Keratinocyte (primary cell): ENCODE measurements at regions not wholly inside any gene's neighbourhood (a gene's known extent, or its start where the extent isn't known, plus 50 kb on each side); places are given as distances from the start of the nearest gene placed in this dataset.
A peak's percentile ranks its signal among the peaks of the same experiment; 100 is the strongest.

Experiments used
- DNase-seq: peaks from one replicate; pipeline ENCODE4 v3.0.0-alpha.2; 2011; ENCODE audit warnings: low read depth, missing footprints, low spot score
- FAIRE-seq: peaks from 2 replicates; lab custom pipeline; 2011; peaks lifted over from hg19 to GRCh38; lab: Jason Lieb, UNC
- H2AFZ ChIP-seq: 2 replicates; pipeline ENCODE4 v1.6.0; 2012; ENCODE audit warnings: low read length, control low read depth, inconsistent platforms; ENCODE audit not compliant: control insufficient read depth
- H3K27ac ChIP-seq: 2 replicates; pipeline ENCODE4 v1.5.1; 2011; ENCODE audit warnings: low read length; ENCODE audit not compliant: control insufficient read depth, insufficient read depth
- H3K27me3 ChIP-seq: 3 replicates; pipeline ENCODE4 v1.6.0; 2011; ENCODE audit warnings: low read length; ENCODE audit not compliant: control insufficient read depth, insufficient read depth; ENCODE audit errors: extremely low read depth
- H3K36me3 ChIP-seq, 2 experiments: 2 replicates in 1 of 2; 3 replicates in 1 of 2; pipeline ENCODE4 v1.5.1; 2011; ENCODE audit warnings: low read length in 2 of 2, mild to moderate bottlenecking in 1 of 2; ENCODE audit not compliant: control insufficient read depth in 2 of 2, insufficient read depth in 2 of 2; ENCODE audit errors: extremely low read depth in 1 of 2
- H3K4me1 ChIP-seq: 3 replicates; pipeline ENCODE4 v1.5.1; 2011; ENCODE audit warnings: low read length; ENCODE audit not compliant: control insufficient read depth, insufficient read depth; ENCODE audit errors: extremely low read depth
- H3K4me2 ChIP-seq: 3 replicates; pipeline ENCODE4 v1.6.0; 2011; ENCODE audit warnings: low read depth, low read length; ENCODE audit not compliant: control insufficient read depth, insufficient read depth; ENCODE audit errors: extremely low read depth
- H3K4me3 ChIP-seq, 3 experiments: fragments of 200-600 bp in 1 of 3; sonication (generic) in 1 of 3; 2 replicates in 2 of 3; 3 replicates in 1 of 3; pipeline ENCODE4 v1.5.1; 2011 to 2016; ENCODE audit warnings: low read length in 3 of 3, mild to moderate bottlenecking in 3 of 3, control low read depth in 2 of 3, inconsistent platforms in 1 of 3, low read depth in 1 of 3, mixed read lengths in 1 of 3, mixed run types in 1 of 3, moderate library complexity in 1 of 3; ENCODE audit not compliant: control insufficient read depth in 2 of 3, insufficient read depth in 2 of 3; ENCODE audit errors: extremely low read depth in 1 of 3
- H3K79me2 ChIP-seq: 2 replicates; pipeline ENCODE4 v1.6.0; 2012; ENCODE audit warnings: low read length; ENCODE audit not compliant: control insufficient read depth, insufficient read depth
- H3K9ac ChIP-seq: 3 replicates; pipeline ENCODE4 v1.6.0; 2011; ENCODE audit warnings: low read length; ENCODE audit not compliant: control insufficient read depth, insufficient read depth; ENCODE audit errors: extremely low read depth
- H3K9me1 ChIP-seq: 3 replicates; pipeline ENCODE4 v1.6.0; 2011; ENCODE audit warnings: low read length; ENCODE audit not compliant: control insufficient read depth, insufficient read depth; ENCODE audit errors: extremely low read depth
- H3K9me3 ChIP-seq: 2 replicates; pipeline ENCODE4 v1.5.1; 2012; ENCODE audit warnings: low read depth, low read length; ENCODE audit not compliant: control insufficient read depth
- H4K20me1 ChIP-seq: 3 replicates; pipeline ENCODE4 v1.6.0; 2011; ENCODE audit warnings: low read length; ENCODE audit not compliant: control insufficient read depth, insufficient read depth; ENCODE audit errors: extremely low read depth
- CTCF ChIP-seq, 3 experiments: IDR thresholded peaks in 1 of 3; conservative IDR thresholded peaks in 1 of 3; optimal IDR thresholded peaks in 1 of 3; 2 replicates in 2 of 3; 3 replicates in 1 of 3; pipeline versions ENCODE3 to v1.5.1; 2011; ENCODE audit warnings: low read length in 3 of 3, mild to moderate bottlenecking in 3 of 3, moderate library complexity in 2 of 3, control low read depth in 1 of 3, inconsistent platforms in 1 of 3; ENCODE audit not compliant: insufficient read depth in 2 of 3; ENCODE audit errors: extremely low read depth in 1 of 3
- EZH2 ChIP-seq: IDR thresholded peaks from one replicate; pipeline ENCODE4 v1.6.1; 2012; ENCODE audit warnings: inconsistent platforms, mild to moderate bottlenecking, low read length, moderate library complexity
- dilution Hi-C: fragments of 300-500 bp; cut with MboI; formaldehyde crosslinking; loops from one replicate; pipeline ENCODE4 v1.7.0; 2020; ENCODE audit warnings: low sequenced_read_pairs; ENCODE audit not compliant: extremely low pct_ligation_motif_present

GRCh38 chr6:140462453-140463311, 1088.2 kb upstream of the CITED2 start:
- H3K27ac ChIP-seq = peak overlapping the region; percentile 57
- peak overlapping the region; percentile 45 for H2AFZ ChIP-seq
- no peaks in the 10 kb centered on the region for H3K27me3 ChIP-seq
- no peaks in the 10 kb centered on the region for H3K79me2 ChIP-seq
- H3K4me1 ChIP-seq = peaks cover 20% of the 10 kb centered on the region
- H3K9me1 ChIP-seq = no peaks in the 10 kb centered on the region
- peak; percentile 45 for DNase-seq
- H3K4me2 ChIP-seq = peak overlapping the region; percentile 49
- peak overlapping the region in 1 of 3 experiments; percentile 29 for H3K4me3 ChIP-seq
- dilution Hi-C loops = no loop called here
- H3K9me3 ChIP-seq = no peaks in the 10 kb centered on the region
- peak; percentile 76 for FAIRE-seq
- H3K9ac ChIP-seq = peak overlapping the region; percentile 26
- H3K36me3 ChIP-seq = no peaks in the 10 kb centered on the region
- H4K20me1 ChIP-seq = no peaks in the 10 kb centered on the region
- TF ChIP-seq CTCF (optimal IDR thresholded peaks at IDR 0.05 in 1 of 3, IDR thresholded peaks at IDR 0.05 in 1 of 3, conservative IDR thresholded peaks at IDR 0.05 in 1 of 3; ENCODE audit: extremely low read depth in 1 of 3, insufficient read depth in 2 of 3, low read length in 3 of 3) (no peak), EZH2 (no peak)

GRCh38 chr6:140462076-140462452, 1087.6 kb upstream of the CITED2 start:
- Histone ChIP-seq H3K27ac (no peak overlapping the region), H4K20me1 (no peaks in the 10 kb centered on the region), H3K4me3 (no peak overlapping the region), H3K27me3 (no peaks in the 10 kb centered on the region), H3K4me2 (no peak overlapping the region), H2AFZ (no peak overlapping the region), H3K4me1 (peaks cover 20% of the 10 kb centered on the region), H3K9ac (no peak overlapping the region), H3K9me1 (no peaks in the 10 kb centered on the region), H3K36me3 (no peaks in the 10 kb centered on the region), H3K79me2 (no peaks in the 10 kb centered on the region), H3K9me3 (no peaks in the 10 kb centered on the region)
- FAIRE-seq (no peak), DNase-seq (no peak)
- TF ChIP-seq CTCF (optimal IDR thresholded peaks at IDR 0.05 in 1 of 3, IDR thresholded peaks at IDR 0.05 in 1 of 3, conservative IDR thresholded peaks at IDR 0.05 in 1 of 3; ENCODE audit: extremely low read depth in 1 of 3, insufficient read depth in 2 of 3, low read length in 3 of 3) = no peak
- no peak for TF ChIP-seq EZH2
- dilution Hi-C loops = no loop called here
